ENCODE measurements at regions not wholly inside any gene's neighbourhood (a gene's known extent, or its start where the extent isn't known, plus 50 kb on each side); places are given as distances from the start of the nearest gene placed in this dataset.
"Not testable (repeated sequence)": the region's sequence is repeated elsewhere in the genome, so short reads cannot be mapped to it uniquely, and the experiment has no call there.

DNA sequence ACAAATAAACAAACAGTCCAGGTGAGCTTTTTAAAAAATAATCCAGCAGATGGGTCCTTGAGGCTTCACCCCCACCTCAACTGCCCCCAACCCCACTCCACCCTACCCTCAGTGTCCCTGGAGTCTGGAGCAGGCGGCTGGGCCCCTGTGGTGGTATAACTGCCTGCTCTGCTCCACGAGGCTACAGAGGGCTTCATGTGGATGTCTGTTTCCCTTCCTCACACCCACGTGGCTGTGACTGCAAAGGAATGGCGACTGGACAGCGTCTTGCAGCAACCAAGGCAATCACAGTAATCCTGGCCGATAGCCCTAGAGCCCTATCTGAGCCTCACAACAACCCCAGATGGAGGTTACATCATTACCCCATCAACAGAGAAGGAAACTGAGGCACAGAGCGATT is 76.5 kb downstream of the SLC2A10 start:
- no peaks in the 10 kb centered on the region for H3K4me1 Mint-ChIP-seq

DNA sequence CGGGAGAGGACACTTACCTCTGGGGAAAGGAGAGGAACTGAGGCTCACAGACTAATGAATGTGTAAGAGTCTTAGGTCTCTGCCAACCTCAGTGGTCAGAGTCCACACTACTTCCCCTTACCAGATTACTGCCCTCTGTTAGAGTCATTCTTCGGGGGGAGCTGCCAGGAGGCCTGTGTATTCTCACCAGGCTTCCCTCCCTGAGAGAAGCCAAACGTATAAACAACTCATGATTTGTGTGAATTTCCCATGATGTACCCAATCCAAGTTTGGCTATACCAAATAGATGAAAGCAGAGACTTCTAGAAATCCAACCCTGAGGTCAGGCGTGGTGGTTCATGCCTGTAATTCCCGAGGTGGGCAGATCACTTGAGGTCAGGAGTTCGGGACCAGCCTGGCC is 77.1 kb downstream of the SLC2A10 start:
- Mint-ChIP-seq H3K36me3 (ENCODE audit: low read depth) (no peaks in the 10 kb centered on the region), H3K4me1 (no peaks in the 10 kb centered on the region), H3K9me3 (no peaks in the 10 kb centered on the region), H3K27ac (no peak overlapping the region), H3K4me3 (no peak overlapping the region), H3K27me3 (peaks cover 4% of the 10 kb centered on the region)
- CTCF ChIA-PET = no interaction called here
- POLR2A ChIA-PET = no interaction called here
- DNase-seq = no peak

More for the DNA sequence above, 76.5 kb downstream of the SLC2A10 start:
- Mint-ChIP-seq H3K36me3 (ENCODE audit: low read depth) (no peaks in the 10 kb centered on the region), H3K4me3 (no peak overlapping the region), H3K9me3 (no peaks in the 10 kb centered on the region), H3K27ac (no peak overlapping the region), H3K27me3 (peaks cover 4% of the 10 kb centered on the region)
- POLR2A ChIA-PET = no interaction called here
- CTCF ChIA-PET = no interaction called here
- DNase-seq = no peak

DNA sequence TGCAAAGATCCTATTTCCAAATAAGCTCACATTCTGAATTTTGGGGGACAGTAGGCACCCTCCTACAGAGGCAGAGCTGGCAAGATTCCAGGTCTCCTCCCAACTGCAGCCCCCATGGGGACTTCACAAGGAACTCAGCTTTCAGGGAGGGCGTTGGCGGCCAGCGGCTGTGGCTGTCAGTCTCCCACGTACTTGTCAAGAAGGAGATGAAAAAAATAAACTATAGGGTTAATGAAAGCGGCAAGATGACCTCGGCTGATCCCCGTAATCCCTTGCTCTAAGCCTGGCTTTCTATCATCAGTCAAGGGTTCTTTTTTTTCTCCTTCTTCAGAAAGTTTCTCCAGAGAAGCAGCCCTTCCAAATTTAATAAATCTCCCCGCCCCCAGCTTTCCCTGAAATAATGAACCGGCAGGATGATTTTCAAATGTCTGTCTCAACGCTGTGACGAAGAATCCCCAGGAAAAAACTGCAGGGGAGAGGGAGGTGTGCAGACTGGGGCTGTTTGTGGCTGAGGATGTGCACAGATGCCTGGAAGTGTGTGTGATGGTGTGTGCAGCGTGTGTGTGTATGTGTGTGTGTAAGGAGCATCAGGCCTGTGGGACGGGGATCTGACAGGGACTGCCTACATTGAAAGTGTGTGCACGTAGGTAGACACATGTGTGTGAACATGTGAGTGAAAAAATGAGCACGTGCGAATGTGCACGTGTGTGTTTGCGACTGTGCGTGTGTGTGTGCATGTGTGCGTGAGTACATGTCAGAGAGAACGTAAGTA is 78.7 kb downstream of the SLC2A10 start:
- peaks cover 2% of the 10 kb centered on the region for H3K27me3 Mint-ChIP-seq
- ChIA-PET CTCF (no interaction called here), POLR2A (no interaction called here)
- no peak for DNase-seq
- H3K27ac Mint-ChIP-seq = no peak overlapping the region
- no peaks in the 10 kb centered on the region for H3K4me1 Mint-ChIP-seq
- H3K4me3 Mint-ChIP-seq = no peak overlapping the region
- no peaks in the 10 kb centered on the region for H3K36me3 Mint-ChIP-seq (ENCODE audit: low read depth)
- no peaks in the 10 kb centered on the region for H3K9me3 Mint-ChIP-seq

DNA sequence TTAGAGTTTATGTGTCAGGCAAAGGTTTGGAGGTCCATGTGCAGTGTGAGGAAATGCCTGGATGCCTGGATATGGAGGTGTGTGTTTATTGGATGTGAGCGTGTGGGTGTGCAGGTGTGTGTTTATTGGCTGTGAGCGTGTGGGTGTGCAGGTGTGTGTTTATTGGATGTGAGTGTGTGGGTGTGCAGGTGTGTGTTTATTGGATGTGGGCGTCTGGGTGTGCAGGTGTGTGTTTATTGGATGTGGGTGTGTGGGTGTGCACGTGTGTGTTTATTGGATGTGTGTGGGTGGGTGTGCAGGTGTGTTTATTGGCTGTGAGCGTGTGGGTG is 79.3 kb downstream of the SLC2A10 start:
- H3K9me3 Mint-ChIP-seq; POLR2A ChIA-PET; H3K27ac Mint-ChIP-seq; H3K27me3 Mint-ChIP-seq; H3K4me3 Mint-ChIP-seq; H3K4me1 Mint-ChIP-seq; DNase-seq; H3K36me3 Mint-ChIP-seq (ENCODE audit: low read depth); CTCF ChIA-PET: not testable (repeated sequence)

DNA sequence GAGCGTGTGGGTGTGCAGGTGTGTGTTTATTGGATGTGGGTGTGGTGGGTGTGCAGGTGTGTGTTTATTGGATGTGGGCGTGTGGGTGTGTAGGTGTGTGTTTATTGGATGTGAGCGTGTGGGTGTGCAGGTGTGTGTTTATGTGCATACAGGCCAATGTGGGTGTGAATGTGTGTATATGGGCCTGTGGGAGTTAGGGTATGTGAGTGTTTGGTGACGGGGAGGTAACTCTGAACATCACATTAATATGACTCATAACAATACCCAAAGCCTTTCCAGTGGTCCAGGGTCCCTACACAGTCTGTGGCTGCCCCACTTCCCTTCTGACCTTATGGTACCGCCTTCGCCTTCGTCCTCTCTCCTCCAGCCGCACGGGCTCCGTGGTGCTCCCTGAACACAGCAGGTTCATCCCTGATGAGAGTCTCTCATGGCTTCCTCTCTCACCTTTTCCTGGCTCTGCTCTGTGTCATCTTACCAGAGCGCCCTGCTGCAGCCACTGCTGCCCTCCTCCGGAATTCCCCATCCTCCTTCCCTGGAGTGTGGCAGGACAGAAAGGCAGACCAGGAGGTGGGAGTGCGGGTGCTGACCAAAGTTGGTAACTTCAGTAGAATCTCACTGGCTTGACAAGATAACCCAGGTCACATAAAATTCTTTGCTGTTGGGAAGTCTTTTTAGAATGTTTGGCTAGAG is 80.0 kb downstream of the SLC2A10 start:
- Mint-ChIP-seq H3K27ac (no peak overlapping the region), H3K4me1 (no peaks in the 10 kb centered on the region), H3K9me3 (no peaks in the 10 kb centered on the region), H3K4me3 (no peak overlapping the region), H3K36me3 (ENCODE audit: low read depth) (no peaks in the 10 kb centered on the region), H3K27me3 (no peaks in the 10 kb centered on the region)
- DNase-seq = no peak
- POLR2A ChIA-PET = no interaction called here
- CTCF ChIA-PET = interaction anchor here (0.6 kb wide), 1 partner anchor 10 kb away, joined by 3 read pairs; no protein-coding TSS in a partner anchor

DNA sequence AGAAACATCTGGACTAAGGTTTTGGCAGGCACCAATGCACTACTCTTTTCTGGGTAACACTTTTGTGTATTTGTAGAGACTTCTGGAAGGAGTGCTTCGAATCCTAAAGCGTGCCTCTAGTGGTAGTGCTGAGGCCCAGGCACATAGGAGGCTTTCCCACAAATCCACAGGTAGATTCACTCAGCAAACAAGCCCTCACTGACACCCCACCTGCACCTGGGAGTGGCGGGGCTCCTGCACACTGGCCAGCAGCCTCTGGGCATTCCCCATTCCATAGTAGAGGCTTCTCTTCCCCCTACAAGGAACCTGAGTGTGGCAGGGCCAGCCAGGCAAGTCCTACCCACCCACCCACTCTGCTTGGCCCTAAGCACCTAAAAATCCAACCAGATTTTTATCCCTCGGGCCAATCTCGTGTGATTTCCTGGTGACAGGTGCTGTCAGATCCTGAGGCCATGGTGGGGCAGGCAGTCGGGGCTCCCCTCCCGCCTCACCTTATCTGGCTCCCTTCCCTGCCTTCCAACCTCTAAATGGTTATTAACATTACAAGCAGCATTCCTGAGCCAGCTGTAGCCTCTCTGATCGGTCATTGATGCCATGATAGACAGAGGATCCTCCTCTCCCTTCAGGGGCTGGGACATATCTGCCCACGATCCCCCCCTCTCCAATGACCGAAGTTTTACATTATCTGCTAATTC is 82.4 kb downstream of the SLC2A10 start:
- H3K9me3 Mint-ChIP-seq = no peaks in the 10 kb centered on the region
- no peak overlapping the region for H3K27ac Mint-ChIP-seq
- no peaks in the 10 kb centered on the region for H3K36me3 Mint-ChIP-seq (ENCODE audit: low read depth)
- H3K27me3 Mint-ChIP-seq = no peaks in the 10 kb centered on the region
- no peak for DNase-seq
- ChIA-PET POLR2A (no interaction called here), CTCF (no interaction called here)
- no peaks in the 10 kb centered on the region for H3K4me1 Mint-ChIP-seq
- H3K4me3 Mint-ChIP-seq = no peak overlapping the region

DNA sequence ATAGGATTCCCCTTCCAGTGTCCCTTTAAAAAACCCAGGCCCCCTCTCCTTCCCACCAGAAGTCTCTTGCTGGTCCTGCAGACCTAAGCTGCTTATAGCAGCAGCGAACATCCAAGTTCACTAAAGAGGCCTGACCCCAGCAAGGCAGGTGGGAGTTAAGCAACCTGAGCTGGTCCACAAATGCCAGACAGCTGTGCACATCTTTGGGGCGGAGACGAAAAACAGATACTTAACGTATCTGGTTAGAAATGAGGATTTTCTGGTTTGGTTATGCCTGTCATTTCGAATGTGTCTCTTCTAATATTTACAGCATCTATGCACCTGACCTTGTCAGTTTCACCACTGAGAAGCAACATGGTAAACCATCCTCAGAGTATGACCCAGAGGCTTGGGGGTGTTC is 87.8 kb downstream of the SLC2A10 start:
- CTCF ChIA-PET = no interaction called here
- POLR2A ChIA-PET = no interaction called here
- no peaks in the 10 kb centered on the region for H3K36me3 Mint-ChIP-seq (ENCODE audit: low read depth)
- H3K27ac Mint-ChIP-seq = no peak overlapping the region
- H3K9me3 Mint-ChIP-seq = no peaks in the 10 kb centered on the region
- no peak for DNase-seq
- no peaks in the 10 kb centered on the region for H3K4me1 Mint-ChIP-seq
- no peak overlapping the region for H3K4me3 Mint-ChIP-seq
- H3K27me3 Mint-ChIP-seq = peaks cover 4% of the 10 kb centered on the region

DNA sequence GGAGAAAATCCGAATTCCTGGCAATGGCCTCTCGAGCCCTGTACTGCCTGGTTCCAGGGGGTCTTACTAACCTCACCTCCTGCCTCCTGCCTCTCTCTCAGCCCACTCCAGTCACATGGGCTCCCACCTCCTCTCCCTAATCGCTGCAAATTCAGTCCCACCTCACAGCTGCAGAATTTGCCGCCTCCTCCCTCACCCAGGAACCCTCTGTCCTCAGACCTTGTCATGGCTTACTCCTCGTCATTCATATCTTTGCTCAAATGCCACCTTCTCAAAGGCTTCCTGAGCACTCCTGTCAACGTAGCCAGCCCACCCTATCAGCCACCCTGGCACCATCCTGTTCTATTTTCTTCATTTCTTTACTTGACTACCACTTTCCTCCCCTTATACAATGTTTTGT is 89.0 kb downstream of the SLC2A10 start:
- H3K36me3 Mint-ChIP-seq (ENCODE audit: low read depth) = no peaks in the 10 kb centered on the region
- no peak overlapping the region for H3K4me3 Mint-ChIP-seq
- no peaks in the 10 kb centered on the region for H3K4me1 Mint-ChIP-seq
- no peak overlapping the region for H3K27ac Mint-ChIP-seq
- H3K27me3 Mint-ChIP-seq = peaks cover 4% of the 10 kb centered on the region
- POLR2A ChIA-PET = no interaction called here
- no peaks in the 10 kb centered on the region for H3K9me3 Mint-ChIP-seq
- DNase-seq = no peak
- CTCF ChIA-PET = no interaction called here

- no peak for DNase-seq
- Mint-ChIP-seq H3K4me3 (no peak overlapping the region), H3K9me3 (no peaks in the 10 kb centered on the region), H3K4me1 (no peaks in the 10 kb centered on the region), H3K27ac (no peak overlapping the region), H3K36me3 (ENCODE audit: low read depth) (no peaks in the 10 kb centered on the region), H3K27me3 (peaks cover 8% of the 10 kb centered on the region)
- CTCF ChIA-PET = interaction anchor here (0.9 kb wide), 1 partner anchor 10 kb away, joined by 3 read pairs; no protein-coding TSS in a partner anchor
- POLR2A ChIA-PET = no interaction called here
Observed at GRCh38 chr20:46799781-46800408, 90.4 kb downstream of the SLC2A10 start.

DNA sequence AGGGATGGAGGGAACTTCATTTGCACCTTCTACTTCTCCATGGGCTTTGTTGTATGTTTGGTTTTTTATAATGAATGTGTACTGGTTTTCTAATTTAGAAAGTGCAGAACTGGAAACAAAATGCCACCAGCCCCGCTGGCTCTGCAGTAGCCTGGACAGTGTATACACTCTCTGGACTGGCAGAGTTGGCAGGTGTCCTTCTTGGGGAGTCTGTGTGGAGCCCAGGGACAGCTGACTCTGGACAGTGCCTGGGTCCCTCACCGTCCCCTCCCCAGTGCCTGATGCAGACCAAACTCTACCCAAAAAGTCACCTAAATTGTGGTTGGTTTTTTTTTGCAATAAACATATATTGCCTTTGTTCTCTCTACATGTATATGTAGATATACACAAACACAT is 91.0 kb downstream of the SLC2A10 start:
- no peaks in the 10 kb centered on the region for H3K9me3 Mint-ChIP-seq
- no peaks in the 10 kb centered on the region for H3K36me3 Mint-ChIP-seq (ENCODE audit: low read depth)
- H3K27ac Mint-ChIP-seq = no peak overlapping the region
- POLR2A ChIA-PET = no interaction called here
- no peak for DNase-seq
- peaks cover 8% of the 10 kb centered on the region for H3K27me3 Mint-ChIP-seq
- CTCF ChIA-PET = no interaction called here
- no peak overlapping the region for H3K4me3 Mint-ChIP-seq
- H3K4me1 Mint-ChIP-seq = no peaks in the 10 kb centered on the region

GRCh38 chr20:46801003-46801702 is 91.7 kb downstream of the SLC2A10 start:
- H3K4me1 Mint-ChIP-seq = no peaks in the 10 kb centered on the region
- POLR2A ChIA-PET = no interaction called here
- no peaks in the 10 kb centered on the region for H3K36me3 Mint-ChIP-seq (ENCODE audit: low read depth)
- H3K4me3 Mint-ChIP-seq = no peak overlapping the region
- no peak overlapping the region for H3K27ac Mint-ChIP-seq
- no peak for DNase-seq
- peaks cover 8% of the 10 kb centered on the region for H3K27me3 Mint-ChIP-seq
- CTCF ChIA-PET = no interaction called here
- H3K9me3 Mint-ChIP-seq = no peaks in the 10 kb centered on the region

DNA sequence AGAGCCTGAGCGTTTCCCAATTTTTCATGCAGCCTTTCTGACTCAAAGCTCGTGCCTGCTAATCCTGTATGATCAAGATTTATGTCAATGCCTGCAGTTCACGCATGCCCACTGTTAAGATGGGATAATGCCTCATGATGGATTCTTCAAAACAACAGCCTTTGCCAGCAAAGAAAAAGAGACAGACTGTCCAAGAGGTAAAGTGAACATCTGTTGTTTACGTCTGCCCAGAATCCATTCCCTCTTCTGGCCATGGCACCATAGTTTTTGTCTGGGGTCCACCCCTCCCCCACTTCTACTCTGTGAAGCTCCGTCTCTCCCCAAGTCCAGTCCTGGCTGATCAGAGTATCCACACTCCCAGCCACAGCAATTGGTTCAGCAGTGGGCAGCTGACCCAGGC is 91.9 kb upstream of the EYA2 start:
- Mint-ChIP-seq H3K27ac (no peak overlapping the region), H3K9me3 (no peaks in the 10 kb centered on the region), H3K36me3 (ENCODE audit: low read depth) (no peaks in the 10 kb centered on the region), H3K4me1 (no peaks in the 10 kb centered on the region), H3K4me3 (no peak overlapping the region), H3K27me3 (peaks cover 9% of the 10 kb centered on the region)
- ChIA-PET CTCF (interaction anchor here (1.0 to 1.2 kb wide), 2 partner anchors 8 to 346 kb away, joined by 3 to 4 read pairs; no protein-coding TSS in a partner anchor), POLR2A (no interaction called here)
- no peak for DNase-seq

All from activated CD4-positive, alpha-beta T cell treated with anti-CD3 and anti-CD28 coated beads, Interleukin-2, amount 10 ng/mL, durations not matched to agents 7 days and 5 days (primary cell).